IMR-90 (cell line): ENCODE measurements at regions not wholly inside any gene's neighbourhood (a gene's known extent, or its start where the extent isn't known, plus 50 kb on each side); places are given as distances from the start of the nearest gene placed in this dataset.

ENCODE experiments used
- ATAC-seq: fragments of 200-7000 bp; cut with Tn5 transposase; 2 replicates; pipeline ENCODE4 v1.9.1; 2020; ENCODE audit warnings: low read depth, mild to moderate bottlenecking, moderate library complexity
- BruUV-seq: library from RNA; stranded (reverse); fragments of 400-500 nt; replicated peaks from 2 replicates; lab custom pipeline; 2021; lab: Mats Ljungman, UMichigan
- CTCF ChIA-PET: fragments of 300-600 bp; formaldehyde crosslinking; extraction: SDS; loops from one replicate; lab custom pipeline; 2021; ENCODE audit warnings: antibody characterized with exemption; lab: Yijun Ruan, JAX
- POLR2A ChIA-PET: fragments of 300-600 bp; sonication (Branson Sonifier 250); formaldehyde crosslinking; loops from one replicate; lab custom pipeline; 2022; ENCODE audit warnings: antibody characterized with exemption; ENCODE audit not compliant: unreplicated experiment; lab: Charles Lee
- DNase-seq: peaks from one replicate; pipeline ENCODE4 v3.0.0; 2013
- H2AFZ ChIP-seq: replicated peaks from 2 replicates; pipeline ENCODE3; 2013; ENCODE audit warnings: low read length, mild to moderate bottlenecking; ENCODE audit not compliant: poor library complexity
- H2AK5ac ChIP-seq: 2 replicates; pipeline ENCODE4 v1.6.1; 2013; ENCODE audit warnings: low read depth, low read length, inconsistent platforms
- H2AK9ac ChIP-seq: replicated peaks from 2 replicates; pipeline ENCODE3; 2013; ENCODE audit warnings: mild to moderate bottlenecking, low read depth, low read length, moderate library complexity; ENCODE audit not compliant: poor library complexity
- H2BK120ac ChIP-seq: 2 replicates; pipeline ENCODE4 v1.6.1; 2013; ENCODE audit warnings: low read depth, low read length, inconsistent platforms
- H2BK15ac ChIP-seq: 3 replicates; pipeline ENCODE4 v1.6.1; 2013; ENCODE audit warnings: low read depth, low read length, inconsistent platforms
- H2BK20ac ChIP-seq: 2 replicates; pipeline ENCODE4 v1.6.1; 2013; ENCODE audit warnings: low read depth, mild to moderate bottlenecking, inconsistent platforms, low read length, moderate library complexity
- H2BK5ac ChIP-seq: 2 replicates; pipeline ENCODE4 v1.6.1; 2013; ENCODE audit warnings: mild to moderate bottlenecking, low read depth, low read length, inconsistent platforms; ENCODE audit not compliant: poor library complexity, severe bottlenecking
- H3K14ac ChIP-seq: replicated peaks from 2 replicates; pipeline ENCODE4 v1.6.1; 2013; ENCODE audit warnings: low read depth, low read length, inconsistent platforms
- H3K18ac ChIP-seq: 2 replicates; pipeline ENCODE4 v1.6.1; 2013; ENCODE audit warnings: low read depth, low read length, control low read depth
- H3K23ac ChIP-seq: 2 replicates; pipeline ENCODE4 v1.6.1; 2013; ENCODE audit warnings: low read depth, low read length, inconsistent platforms
- H3K27ac ChIP-seq: 2 replicates; pipeline ENCODE4 v1.5.1; 2013; ENCODE audit warnings: mild to moderate bottlenecking, control low read depth, low read length; ENCODE audit not compliant: insufficient read depth
- H3K27me3 ChIP-seq: 2 replicates; pipeline ENCODE4 v1.6.1; 2013; ENCODE audit warnings: low read length; ENCODE audit not compliant: control insufficient read depth, insufficient read depth
- H3K36me3 ChIP-seq: 2 replicates; pipeline ENCODE4 v1.6.1; 2013; ENCODE audit warnings: low read length, mixed read lengths; ENCODE audit not compliant: control insufficient read depth, insufficient read depth
- H3K4ac ChIP-seq: 2 replicates; pipeline ENCODE4 v1.6.1; 2013; ENCODE audit warnings: low read depth, low read length, inconsistent platforms
- H3K4me1 ChIP-seq: 2 replicates; pipeline ENCODE4 v1.6.1; 2013; ENCODE audit warnings: low read length, mixed read lengths; ENCODE audit not compliant: control insufficient read depth, insufficient read depth
- H3K4me2 ChIP-seq: 2 replicates; pipeline ENCODE4 v1.6.1; 2013; ENCODE audit warnings: low read depth, mild to moderate bottlenecking, control low read depth, low read length, moderate library complexity
- H3K4me3 ChIP-seq: 2 replicates; pipeline ENCODE4 v1.5.1; 2013; ENCODE audit warnings: low read depth, mild to moderate bottlenecking, control low read depth, low read length, moderate library complexity; ENCODE audit not compliant: insufficient read depth
- H3K56ac ChIP-seq: 2 replicates; pipeline ENCODE4 v1.6.1; 2013; ENCODE audit warnings: low read length, inconsistent platforms; ENCODE audit not compliant: insufficient read depth; ENCODE audit errors: extremely low read depth
- H3K79me1 ChIP-seq, 2 experiments: 2 replicates each; pipeline ENCODE4 v1.6.1; 2013; ENCODE audit warnings: low read length in 2 of 2, inconsistent platforms in 1 of 2, low read depth in 1 of 2
- H3K9ac ChIP-seq: 2 replicates; pipeline ENCODE4 v1.6.1; 2013; ENCODE audit warnings: low read depth, low read length, control low read depth
- H3K9me1 ChIP-seq: 2 replicates; pipeline ENCODE4 v1.6.1; 2013; ENCODE audit warnings: low read length, inconsistent platforms; ENCODE audit not compliant: insufficient read depth
- H3K9me3 ChIP-seq: 2 replicates; pipeline ENCODE4 v1.6.1; 2013; ENCODE audit warnings: low read length; ENCODE audit not compliant: control insufficient read depth, insufficient read depth
- H4K20me1 ChIP-seq: 2 replicates; pipeline ENCODE4 v1.6.1; 2013; ENCODE audit warnings: low read length, inconsistent platforms; ENCODE audit not compliant: insufficient read depth
- H4K5ac ChIP-seq: 2 replicates; pipeline ENCODE4 v1.6.1; 2013; ENCODE audit warnings: mild to moderate bottlenecking, low read depth, low read length, control low read depth
- H4K8ac ChIP-seq, 2 experiments: 2 replicates each; pipeline ENCODE4 v1.6.1; 2013; ENCODE audit warnings: low read depth in 2 of 2, low read length in 2 of 2, control low read depth in 1 of 2, inconsistent platforms in 1 of 2
- H4K91ac ChIP-seq: 2 replicates; pipeline ENCODE4 v1.6.1; 2013; ENCODE audit warnings: low read depth, low read length, inconsistent platforms; ENCODE audit not compliant: insufficient read depth
- BHLHE40 ChIP-seq: fragments of 150-350 bp; IDR thresholded peaks from 2 replicates; pipeline ENCODE4 v1.6.1; 2016; ENCODE audit warnings: mild to moderate bottlenecking, low read depth, low read length
- CHD1 ChIP-seq: IDR thresholded peaks from 2 replicates; pipeline ENCODE4 v1.6.1; 2012; ENCODE audit warnings: low read depth, low read length, improper control_type of control experiment
- CTCF ChIP-seq: conservative IDR thresholded peaks from 2 replicates; pipeline ENCODE4 v1.5.1; 2012; ENCODE audit warnings: mild to moderate bottlenecking, low read depth, low read length, improper control_type of control experiment
- FOS ChIP-seq: fragments of 150-350 bp; IDR thresholded peaks from 2 replicates; pipeline ENCODE4 v1.6.1; 2016; ENCODE audit warnings: low read depth, low read length
- POLR2A ChIP-seq: IDR thresholded peaks from 2 replicates; pipeline ENCODE4 v1.6.1; 2012; ENCODE audit warnings: mild to moderate bottlenecking, low read depth, low read length
- RAD21 ChIP-seq: IDR thresholded peaks from 2 replicates; pipeline ENCODE4 v1.6.1; 2012; ENCODE audit warnings: low read length, improper control_type of control experiment
- RFX5 ChIP-seq: IDR thresholded peaks from 2 replicates; pipeline ENCODE4 v1.8.0; 2012; ENCODE audit warnings: low read depth, mild to moderate bottlenecking, low read length, moderate library complexity
- SMC3 ChIP-seq: fragments of 150-350 bp; IDR thresholded peaks from 2 replicates; pipeline ENCODE4 v1.6.1; 2016; ENCODE audit warnings: low read depth, mild to moderate bottlenecking, antibody characterized with exemption, low read length, moderate library complexity
- USF2 ChIP-seq: fragments of 150-350 bp; IDR thresholded peaks from 2 replicates; pipeline ENCODE4 v1.6.1; 2017; ENCODE audit warnings: mild to moderate bottlenecking, antibody characterized with exemption, low read length, low read depth
- WGBS, 2 experiments: methylation state at CpG; one replicate each; pipeline versions ENCODE4 v1.1.5 to v1.1.7; 2013; ENCODE audit warnings: missing lambda C conversion rate in 2 of 2; ENCODE audit not compliant: insufficient read length in 1 of 2; ENCODE audit errors: extremely low coverage in 2 of 2; 5-methylcytosine and 5-hydroxymethylcytosine counted together
- dilution Hi-C: fragments of 300-500 bp; cut with HindIII; formaldehyde crosslinking; loops from one replicate; pipeline ENCODE4 v1.14.3; 2018; ENCODE audit warnings: low sequenced_read_pairs; ENCODE audit not compliant: unreplicated experiment
- in situ Hi-C: fragments of 300-500 bp; cut with MboI; formaldehyde crosslinking; loops from 3 replicates; pipeline ENCODE4 v1.14.3; 2019; ENCODE audit warnings: low sequenced_read_pairs, inconsistent platforms, mixed read lengths
- intact Hi-C: fragments of 100-400 bp; cut with micrococcal nuclease; formaldehyde crosslinking; loops from 2 replicates; pipeline ENCODE4 v1.10.0; 2022

GRCh38 chrX:82765811-82766210, 742.3 kb upstream of the POU3F4 start:
- Histone ChIP-seq H3K9ac (no peak overlapping the region), H3K27me3 (no peaks in the 10 kb centered on the region), H2AK5ac (no peak overlapping the region), H3K4me1 (no peaks in the 10 kb centered on the region), H4K91ac (no peak overlapping the region), H4K8ac (no peak overlapping the region), H3K36me3 (no peaks in the 10 kb centered on the region), H3K4me3 (no peak overlapping the region), H3K4me2 (no peak overlapping the region), H2AK9ac (no peak overlapping the region), H3K9me1 (no peaks in the 10 kb centered on the region), H3K27ac (no peak overlapping the region), H3K18ac (no peak overlapping the region), H2BK15ac (no peak overlapping the region), H3K79me1 (no peaks in the 10 kb centered on the region), H3K14ac (no peak overlapping the region), H2BK5ac (no peak overlapping the region), H2BK20ac (no peak overlapping the region), H4K20me1 (no peaks in the 10 kb centered on the region), H2AFZ (no peak overlapping the region), H3K4ac (no peak overlapping the region), H3K9me3 (no peaks in the 10 kb centered on the region), H3K56ac (no peak overlapping the region), H3K23ac (no peak overlapping the region), H2BK120ac (no peak overlapping the region), H4K5ac (no peak overlapping the region)
- intact Hi-C loops = no loop called here
- no peak for TF ChIP-seq FOS
- TF ChIP-seq SMC3 = no peak
- no peak for TF ChIP-seq BHLHE40
- TF ChIP-seq USF2 = no peak
- no peak for TF ChIP-seq RFX5
- TF ChIP-seq CHD1 = no peak
- no peak for TF ChIP-seq POLR2A
- TF ChIP-seq CTCF = no peak
- no peak for TF ChIP-seq RAD21
- ChIA-PET CTCF (no interaction called here), POLR2A (no interaction called here)
- no TSS peak for BruUV-seq
- DNase-seq = no peak
- no CpG with 5 or more reads among the region's 1 CpG for WGBS, 2 experiments
- in situ Hi-C loops = no loop called here
- ATAC-seq = no peak
- dilution Hi-C loops = no loop called here
